ENCODE measurements at regions not wholly inside any gene's neighbourhood (a gene's known extent, or its start where the extent isn't known, plus 50 kb on each side); places are given as distances from the start of the nearest gene placed in this dataset.
"Not testable (repeated sequence)": the region's sequence is repeated elsewhere in the genome, so short reads cannot be mapped to it uniquely, and the experiment has no call there.

DNA sequence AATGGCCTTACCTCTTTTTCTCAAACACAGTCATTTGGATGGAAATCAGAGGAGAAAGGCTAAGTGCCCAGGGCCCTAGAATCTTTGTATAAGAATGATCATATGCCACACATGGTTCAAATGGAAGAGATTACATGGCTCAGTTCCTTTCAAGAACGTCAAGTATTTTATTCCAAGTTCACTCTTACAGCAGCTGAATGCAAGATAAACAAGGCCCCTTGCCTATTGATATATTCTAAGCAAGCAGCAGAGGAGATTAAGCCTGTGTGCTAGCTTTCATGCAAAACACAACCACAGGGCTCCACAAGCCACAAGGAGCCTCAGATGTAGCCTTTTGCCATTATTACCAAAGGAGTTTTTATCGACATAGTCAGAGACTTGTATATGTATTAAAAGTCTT lies 55.3 kb upstream of the SLCO6A1 start:
- DNase-seq, result no peak

DNA sequence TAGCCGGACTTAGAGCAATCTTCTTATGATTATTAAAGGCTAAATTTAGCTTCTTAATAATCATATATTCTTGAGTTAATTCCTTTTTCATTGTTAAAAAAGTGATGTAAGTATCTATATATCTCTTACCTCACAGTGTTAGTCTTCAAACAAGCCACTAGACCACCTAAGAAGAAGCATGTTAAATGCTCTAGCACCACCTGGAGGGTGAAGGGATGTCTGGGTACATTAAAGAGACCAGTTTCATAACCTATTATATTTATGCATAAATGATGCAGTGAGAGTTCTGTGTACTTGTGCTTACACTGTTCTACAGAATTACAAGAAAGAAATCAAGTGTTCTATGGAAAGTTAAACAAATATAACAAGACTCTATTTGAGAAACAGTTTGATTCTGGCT lies 55.9 kb upstream of the SLCO6A1 start:
- peak; percentile 32 for DNase-seq

GRCh38 chr5:102561894-102562760 lies 63.3 kb upstream of the SLCO6A1 start:
- DNase-seq, result no peak

DNA sequence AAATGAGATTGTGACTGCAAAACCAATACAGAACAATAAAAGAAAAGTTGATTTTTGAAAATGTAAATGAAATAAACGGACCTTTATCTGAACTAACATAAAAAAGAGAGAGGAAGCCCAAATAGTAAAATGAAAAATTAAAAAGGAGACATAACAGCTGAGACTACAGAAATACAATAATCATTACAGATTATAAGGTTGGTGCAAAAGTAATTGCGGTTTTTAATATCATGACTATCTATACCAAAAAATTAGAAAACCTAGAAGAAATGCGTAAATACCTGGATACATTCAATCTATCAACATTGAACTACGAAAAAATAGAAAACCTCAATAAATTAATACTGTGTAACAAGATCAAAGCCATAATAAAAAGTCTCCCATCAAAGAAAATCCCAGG lies 71.9 kb upstream of the SLCO6A1 start:
- DNase-seq, result no peak

- DNase-seq, result no peak
Measured at GRCh38 chr5:102578362-102578761, 79.6 kb upstream of the SLCO6A1 start.

GRCh38 chr5:102579379-102579778 lies 80.6 kb upstream of the SLCO6A1 start:
- no peak for DNase-seq

DNA sequence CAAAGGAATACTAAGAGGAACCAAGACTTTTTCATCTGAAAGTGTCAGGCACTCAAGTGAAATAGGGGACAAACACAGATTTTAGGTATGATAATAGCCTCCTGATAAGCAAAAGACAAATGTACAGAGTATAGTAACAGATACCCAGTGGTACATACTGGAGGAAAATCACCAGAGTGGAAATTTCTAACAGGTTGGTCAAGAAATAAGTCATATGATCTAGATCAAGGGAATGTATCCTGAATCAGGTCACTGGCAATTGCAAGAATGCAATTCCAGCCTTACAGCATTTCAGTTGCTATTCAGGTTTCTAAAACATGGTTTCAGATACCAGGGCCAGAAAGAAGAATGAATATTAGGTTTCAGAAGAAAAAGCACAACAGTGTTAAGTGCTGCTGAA lies 82.2 kb upstream of the SLCO6A1 start:
- no peak for DNase-seq

- no peak for DNase-seq
Measured at GRCh38 chr5:102582696-102583095, 83.9 kb upstream of the SLCO6A1 start.

- DNase-seq, result no peak
Measured at GRCh38 chr5:102583276-102584124, 84.7 kb upstream of the SLCO6A1 start.

GRCh38 chr5:102589661-102590060 lies 90.9 kb upstream of the SLCO6A1 start:
- no peak for DNase-seq

- no peak for DNase-seq
Measured at GRCh38 chr5:102590467-102590866, 91.7 kb upstream of the SLCO6A1 start.

GRCh38 chr5:102591650-102592049 lies 92.8 kb upstream of the SLCO6A1 start:
- DNase-seq, result no peak

GRCh38 chr5:102592586-102592985 lies 93.8 kb upstream of the SLCO6A1 start:
- DNase-seq, result not testable (repeated sequence)

GRCh38 chr5:102594192-102594591 lies 95.4 kb upstream of the SLCO6A1 start:
- no peak for DNase-seq

- no peak for DNase-seq
Measured at GRCh38 chr5:102595332-102595731, 96.5 kb upstream of the SLCO6A1 start.

DNA sequence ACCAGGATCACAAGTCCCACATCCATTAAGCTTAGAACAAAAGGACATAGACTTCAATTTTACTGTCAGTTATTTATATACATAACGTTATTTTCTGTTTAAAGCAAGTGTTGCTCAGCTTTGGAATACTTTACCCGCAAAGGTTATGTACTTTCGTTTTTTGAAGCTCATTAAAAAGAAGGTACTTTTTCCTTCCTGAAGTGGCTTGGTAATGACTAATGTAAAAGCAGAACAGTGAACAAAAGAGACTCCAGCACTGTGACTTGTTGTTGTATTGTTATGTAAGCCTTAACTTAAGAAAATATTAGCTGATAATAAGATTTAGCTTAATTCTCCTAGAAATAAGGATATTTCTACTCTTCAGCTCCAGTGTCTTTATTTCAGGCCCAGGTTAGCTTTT lies 97.3 kb upstream of the SLCO6A1 start:
- no peak for DNase-seq

DNA sequence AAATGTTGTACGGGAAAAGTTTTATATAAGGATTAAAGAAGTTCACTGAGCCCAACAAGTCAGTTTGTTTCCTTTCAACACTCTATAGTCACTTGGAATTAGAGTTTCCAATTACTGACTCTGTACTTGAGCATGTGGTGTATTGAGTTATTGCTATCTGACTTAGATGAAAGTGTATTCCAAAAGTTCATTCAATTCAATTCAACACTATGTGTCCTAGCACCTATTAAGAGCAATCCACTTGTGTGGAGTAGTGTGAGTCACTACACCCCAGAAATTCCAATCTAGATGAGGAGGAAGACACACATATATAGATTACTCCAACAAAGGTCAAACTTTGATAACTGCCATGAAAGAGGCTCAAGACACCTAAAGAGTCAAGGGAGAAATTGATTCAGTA lies 98.2 kb upstream of the SLCO6A1 start:
- no peak for DNase-seq

DNA sequence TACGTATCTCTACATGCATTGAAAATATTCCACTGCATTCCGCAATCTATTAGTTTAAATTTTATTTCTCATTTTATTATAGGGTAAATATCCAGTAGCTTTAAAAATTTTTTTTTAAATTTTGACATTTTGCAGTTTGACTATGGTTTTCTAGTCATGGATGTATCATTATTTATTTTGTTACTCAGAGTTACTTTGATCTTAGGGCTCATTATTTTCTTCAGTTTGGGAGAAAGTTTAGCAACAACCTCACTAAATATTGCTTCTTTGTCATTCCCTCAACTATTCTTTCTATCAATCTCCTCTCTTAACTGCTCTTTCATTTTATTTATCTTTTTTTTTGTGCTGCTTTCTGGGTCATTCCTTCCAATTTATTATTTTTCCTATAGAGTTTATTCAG lies 100.5 kb upstream of the SLCO6A1 start:
- DNase-seq, result no peak

DNA sequence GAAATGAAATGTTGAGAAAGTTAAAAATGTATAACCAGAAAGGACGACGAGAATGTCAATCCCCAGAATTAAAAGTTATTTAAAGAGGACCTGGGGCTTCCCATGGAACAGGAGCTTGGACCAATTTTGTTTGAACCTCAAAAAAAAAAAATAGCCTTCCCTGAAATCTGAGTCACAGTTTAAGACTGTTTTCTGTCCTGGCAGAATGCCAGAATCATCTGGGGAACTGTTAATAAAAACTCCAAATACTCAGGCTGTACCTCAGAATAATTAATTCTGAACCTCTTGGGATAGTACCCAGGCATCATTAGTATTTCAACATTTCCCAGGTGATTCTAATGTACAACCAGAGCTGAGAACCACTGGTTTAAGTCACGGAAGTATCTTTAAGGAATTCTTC lies 102.2 kb upstream of the SLCO6A1 start:
- DNase-seq, result no peak

GRCh38 chr5:102603670-102604069 lies 104.9 kb upstream of the SLCO6A1 start:
- no peak for DNase-seq

- DNase-seq, result no peak
Measured at GRCh38 chr5:102608414-102608813, 109.6 kb upstream of the SLCO6A1 start.

- no peak for DNase-seq
Measured at GRCh38 chr5:102611312-102611711, 112.5 kb upstream of the SLCO6A1 start.

DNA sequence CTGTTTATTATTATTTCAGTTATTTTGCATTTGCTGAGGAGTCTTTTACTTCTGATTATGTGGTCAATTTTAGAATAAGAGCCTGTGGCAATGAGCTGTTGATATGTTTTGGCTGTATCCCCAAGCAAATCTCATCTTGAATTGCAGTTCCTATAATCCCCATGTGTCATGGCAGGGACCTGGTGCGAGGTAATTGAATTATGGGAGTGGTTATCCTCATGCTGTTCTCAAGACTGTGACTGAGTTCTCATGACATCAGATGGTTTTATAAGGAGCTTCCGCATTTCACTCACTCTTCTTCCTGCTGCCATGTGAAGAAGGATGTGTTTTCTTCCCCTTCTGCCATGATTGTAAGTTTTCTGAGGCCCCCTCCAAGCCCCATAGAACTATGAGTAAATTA lies 114.9 kb upstream of the SLCO6A1 start:
- DNase-seq, result no peak
